DMS114 treated with DMSO at 0.1 percent for 48 hours (cell line): ENCODE measurements at regions not wholly inside any gene's neighbourhood (a gene's known extent, or its start where the extent isn't known, plus 50 kb on each side); places are given as distances from the start of the nearest gene placed in this dataset.
"Not testable (repeated sequence)": the region's sequence is repeated elsewhere in the genome, so short reads cannot be mapped to it uniquely, and the experiment has no call there.

ENCODE experiments used
- DNase-seq: peaks from one replicate; lab custom pipeline; 2025; ENCODE audit not compliant: unreplicated experiment; lab: John Stamatoyannopoulos, UW

GRCh38 chr7:156547884-156548561 lies 92.6 kb upstream of the RNF32 start:
- DNase-seq, result no peak

- DNase-seq, result no peak
Measured at GRCh38 chr7:156545979-156546378, 94.6 kb upstream of the RNF32 start.

GRCh38 chr7:156544919-156545715 lies 95.5 kb upstream of the RNF32 start:
- no peak for DNase-seq

- DNase-seq, result no peak
Measured at GRCh38 chr7:156543699-156544598, 96.6 kb upstream of the RNF32 start.

- DNase-seq, result no peak
Measured at GRCh38 chr7:156540619-156541165, 99.9 kb upstream of the RNF32 start.

GRCh38 chr7:156539999-156540398 lies 100.6 kb upstream of the RNF32 start:
- no peak for DNase-seq

- no peak for DNase-seq
Measured at GRCh38 chr7:156537006-156537405, 103.6 kb upstream of the RNF32 start.

GRCh38 chr7:156534925-156535324 lies 105.6 kb upstream of the RNF32 start:
- no peak for DNase-seq

GRCh38 chr7:156533964-156534363 lies 106.6 kb upstream of the RNF32 start:
- DNase-seq, result no peak

GRCh38 chr7:156533420-156533819 lies 107.2 kb upstream of the RNF32 start:
- no peak for DNase-seq

GRCh38 chr7:156532016-156532602 lies 108.5 kb upstream of the RNF32 start:
- DNase-seq, result no peak

- DNase-seq, result no peak
Measured at GRCh38 chr7:156529956-156530355, 110.6 kb upstream of the RNF32 start.

GRCh38 chr7:156527458-156527890 lies 113.1 kb upstream of the RNF32 start:
- no peak for DNase-seq

- DNase-seq, result no peak
Measured at GRCh38 chr7:156524818-156525597, 115.6 kb upstream of the RNF32 start.

- DNase-seq, result no peak
Measured at GRCh38 chr7:156523447-156524048, 117.0 kb upstream of the RNF32 start.

- no peak for DNase-seq
Measured at GRCh38 chr7:156522801-156523200, 117.8 kb upstream of the RNF32 start.

GRCh38 chr7:156519070-156519469 lies 121.5 kb upstream of the RNF32 start:
- DNase-seq, result no peak

GRCh38 chr7:156518466-156518865 lies 122.1 kb upstream of the RNF32 start:
- DNase-seq, result no peak

- not testable (repeated sequence) for DNase-seq
Measured at GRCh38 chr7:156517858-156518257, 122.7 kb upstream of the RNF32 start.
